IPS-NIHi7 (cell line): ENCODE measurements at regions not wholly inside any gene's neighbourhood (a gene's known extent, or its start where the extent isn't known, plus 50 kb on each side); places are given as distances from the start of the nearest gene placed in this dataset.
A peak's percentile ranks its signal among the peaks of the same experiment; 100 is the strongest.

ENCODE experiments used
- DNase-seq: peaks from one replicate; pipeline ENCODE4 v3.0.0; 2012; ENCODE audit warnings: mixed read lengths; ENCODE audit errors: extremely low spot score

- DNase-seq, result no peak
Observed at GRCh38 chr14:71287567-71287966, 380.3 kb downstream of the PCNX1 start.

GRCh38 chr14:71289536-71289935 is 382.3 kb downstream of the PCNX1 start:
- no peak for DNase-seq

- no peak for DNase-seq
Observed at GRCh38 chr14:71290301-71290700, 383.0 kb downstream of the PCNX1 start.

- no peak for DNase-seq
Observed at GRCh38 chr14:71290960-71291466, 383.8 kb downstream of the PCNX1 start.

- no peak for DNase-seq
Observed at GRCh38 chr14:71296184-71296583, 388.9 kb downstream of the PCNX1 start.

GRCh38 chr14:71300566-71301330 is 393.5 kb downstream of the PCNX1 start:
- DNase-seq, result no peak

- no peak for DNase-seq
Observed at GRCh38 chr14:71301611-71302010, 394.4 kb downstream of the PCNX1 start.

GRCh38 chr14:71304690-71305089 is 397.4 kb downstream of the PCNX1 start:
- DNase-seq, result no peak

GRCh38 chr14:71308671-71309070 is 401.4 kb downstream of the PCNX1 start:
- no peak for DNase-seq

- DNase-seq, result peak; percentile 68
Observed at GRCh38 chr14:71309756-71310155, 402.5 kb downstream of the PCNX1 start.

GRCh38 chr14:71311061-71311460 is 403.8 kb downstream of the PCNX1 start:
- no peak for DNase-seq

- DNase-seq, result peak; percentile 21
Observed at GRCh38 chr14:71314717-71315116, 407.5 kb downstream of the PCNX1 start.

- no peak for DNase-seq
Observed at GRCh38 chr14:71317385-71318096, 410.3 kb downstream of the PCNX1 start.

GRCh38 chr14:71318097-71318459 is 410.8 kb downstream of the PCNX1 start:
- DNase-seq, result no peak

GRCh38 chr14:71319666-71320065 is 412.4 kb downstream of the PCNX1 start:
- peak; percentile 21 for DNase-seq

- peak; percentile 97 for DNase-seq
Observed at GRCh38 chr14:71320107-71320733, 413.0 kb downstream of the PCNX1 start, which contains the start of gene SIPA1L1. Gene SIPA1L1 (plus strand): TSS chr14:71320476.

- DNase-seq, result peak; percentile 51
Observed at GRCh38 chr14:71320734-71321573, 413.7 kb downstream of the PCNX1 start.

GRCh38 chr14:71321574-71322315 is 414.5 kb downstream of the PCNX1 start:
- DNase-seq, result peak; percentile 51

GRCh38 chr14:71322655-71323250 is 415.5 kb downstream of the PCNX1 start:
- no peak for DNase-seq

GRCh38 chr14:71324767-71325272 is 417.6 kb downstream of the PCNX1 start:
- DNase-seq, result peak; percentile 47
